SU-DHL-6 (cell line): ENCODE measurements at regions not wholly inside any gene's neighbourhood (a gene's known extent, or its start where the extent isn't known, plus 50 kb on each side); places are given as distances from the start of the nearest gene placed in this dataset.

Source experiments
- EZH2phosphoT487 ChIP-seq: fragments of 200-600 bp; sonication (generic), shearing (Covaris generic); conservative IDR thresholded peaks from 2 replicates; pipeline ENCODE4 v1.6.1; 2018; ENCODE audit warnings: mild to moderate bottlenecking, antibody characterized with exemption, low read length, moderate library complexity, mixed read lengths
- TF ChIP-seq, protein P1 (sequence below): fragments of 200-600 bp; sonication (generic); IDR thresholded peaks from one replicate; pipeline ENCODE4 v1.5.1; 2017; ENCODE audit warnings: antibody characterized with exemption, mild to moderate bottlenecking, low read length, moderate library complexity; ENCODE audit not compliant: insufficient read depth, poor library complexity, severe bottlenecking

DNA sequence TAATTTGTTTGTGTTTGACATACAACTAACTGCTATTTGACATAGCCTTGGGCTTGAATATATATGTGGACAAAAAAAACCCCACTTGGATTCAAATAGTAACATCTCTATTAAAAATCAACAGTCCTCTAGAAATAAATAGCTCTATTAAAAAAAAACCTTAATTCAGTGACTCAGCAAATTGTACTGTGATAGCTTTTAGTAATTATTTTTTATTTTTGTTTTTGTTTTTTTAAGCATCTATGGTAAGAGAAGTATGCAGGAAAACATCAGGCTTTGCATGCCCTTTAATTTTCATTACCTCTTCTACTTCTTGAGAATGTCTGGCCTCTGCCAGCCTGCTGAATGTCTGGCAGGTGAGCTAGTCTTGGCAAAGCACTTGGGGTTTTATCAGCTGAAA, 300.7 kb downstream of the NPR3 start:
- TF ChIP-seq, protein P1, sequence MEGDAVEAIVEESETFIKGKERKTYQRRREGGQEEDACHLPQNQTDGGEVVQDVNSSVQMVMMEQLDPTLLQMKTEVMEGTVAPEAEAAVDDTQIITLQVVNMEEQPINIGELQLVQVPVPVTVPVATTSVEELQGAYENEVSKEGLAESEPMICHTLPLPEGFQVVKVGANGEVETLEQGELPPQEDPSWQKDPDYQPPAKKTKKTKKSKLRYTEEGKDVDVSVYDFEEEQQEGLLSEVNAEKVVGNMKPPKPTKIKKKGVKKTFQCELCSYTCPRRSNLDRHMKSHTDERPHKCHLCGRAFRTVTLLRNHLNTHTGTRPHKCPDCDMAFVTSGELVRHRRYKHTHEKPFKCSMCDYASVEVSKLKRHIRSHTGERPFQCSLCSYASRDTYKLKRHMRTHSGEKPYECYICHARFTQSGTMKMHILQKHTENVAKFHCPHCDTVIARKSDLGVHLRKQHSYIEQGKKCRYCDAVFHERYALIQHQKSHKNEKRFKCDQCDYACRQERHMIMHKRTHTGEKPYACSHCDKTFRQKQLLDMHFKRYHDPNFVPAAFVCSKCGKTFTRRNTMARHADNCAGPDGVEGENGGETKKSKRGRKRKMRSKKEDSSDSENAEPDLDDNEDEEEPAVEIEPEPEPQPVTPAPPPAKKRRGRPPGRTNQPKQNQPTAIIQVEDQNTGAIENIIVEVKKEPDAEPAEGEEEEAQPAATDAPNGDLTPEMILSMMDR: no peak
- no peak for TF ChIP-seq EZH2phosphoT487
